Small intestine (tissue), 7 donors: ENCODE measurements at regions not wholly inside any gene's neighbourhood (a gene's known extent, or its start where the extent isn't known, plus 50 kb on each side); places are given as distances from the start of the nearest gene placed in this dataset.
"Not testable (repeated sequence)": the region's sequence is repeated elsewhere in the genome, so short reads cannot be mapped to it uniquely, and the experiment has no call there.

Experiments
- DNase-seq, 2 donors: peaks; one replicate each; pipeline versions ENCODE4 v3.0.0 to v3.0.0-alpha.2; 2013
- FAIRE-seq: peaks from 2 replicates; lab custom pipeline; 2012; peaks lifted over from hg19 to GRCh38; lab: Jason Lieb, UNC
- H3K27ac ChIP-seq, 3 donors: one replicate each; pipeline ENCODE4 v1.5.1; 2013; ENCODE audit warnings: low read length in 2 of 3, mild to moderate bottlenecking in 2 of 3, control low read depth in 1 of 3, inconsistent platforms in 1 of 3, low read depth in 1 of 3, moderate library complexity in 1 of 3
- H3K27me3 ChIP-seq, 3 donors: one replicate each; pipeline ENCODE4 v1.6.1; 2013; ENCODE audit warnings: low read length in 3 of 3, inconsistent platforms in 1 of 3; ENCODE audit not compliant: control insufficient read depth in 3 of 3, insufficient read depth in 3 of 3
- H3K36me3 ChIP-seq, 3 donors: one replicate each; pipeline ENCODE4 v1.6.1; 2013; ENCODE audit warnings: low read length in 3 of 3, inconsistent platforms in 1 of 3, low read depth in 1 of 3, mild to moderate bottlenecking in 1 of 3, moderate library complexity in 1 of 3; ENCODE audit not compliant: control insufficient read depth in 3 of 3, insufficient read depth in 2 of 3
- H3K4me1 ChIP-seq, 3 donors: one replicate each; pipeline ENCODE4 v1.6.1; 2013; ENCODE audit warnings: low read length in 2 of 3, inconsistent platforms in 1 of 3, low read depth in 1 of 3, mild to moderate bottlenecking in 1 of 3, moderate library complexity in 1 of 3; ENCODE audit not compliant: control insufficient read depth in 3 of 3, insufficient read depth in 2 of 3
- H3K4me3 ChIP-seq, 3 donors: one replicate each; pipeline ENCODE4 v1.5.1; 2013; ENCODE audit warnings: low read length in 3 of 3, control low read depth in 1 of 3, inconsistent platforms in 1 of 3, low read depth in 1 of 3, mild to moderate bottlenecking in 1 of 3, moderate library complexity in 1 of 3
- H3K9me3 ChIP-seq, 2 donors: one replicate each; pipeline ENCODE4 v1.6.1; 2013; ENCODE audit warnings: low read depth in 1 of 2, low read length in 1 of 2; ENCODE audit not compliant: control insufficient read depth in 2 of 2, insufficient read depth in 1 of 2
- WGBS, 3 donors: extraction: QIAGEN DNeasy Blood & Tissue Kit; methylation state at CpG; one replicate each; pipeline ENCODE4 v1.1.7; 2013; 5-methylcytosine and 5-hydroxymethylcytosine counted together
- donor health status: healthy with polysubstance abuse.
- donor health status: control.
- donor health status: control.
- donor health status: Bipolar disorder and iron deficiency.
- donor health status: healthy.

- DNase-seq, H3K4me3 ChIP-seq, H3K27ac ChIP-seq, H3K27me3 ChIP-seq, H3K4me1 ChIP-seq, FAIRE-seq, H3K36me3 ChIP-seq, H3K9me3 ChIP-seq: not testable (repeated sequence)
- WGBS, 3 donors: no CpG with 5 or more reads among the region's 25 CpGs
These were observed 61.2 kb upstream of the ZNF322 start for GRCh38 chr6:26720663-26721218.

GRCh38 chr6:26730019-26730766 lies 70.6 kb upstream of the ZNF322 start:
- H3K27me3 ChIP-seq, H3K9me3 ChIP-seq, H3K4me3 ChIP-seq, H3K27ac ChIP-seq, FAIRE-seq, H3K4me1 ChIP-seq, DNase-seq, H3K36me3 ChIP-seq: not testable (repeated sequence)
- no CpG with 5 or more reads among the region's 31 CpGs for WGBS, 3 donors

- H3K4me1 ChIP-seq, H3K27ac ChIP-seq, H3K27me3 ChIP-seq, H3K9me3 ChIP-seq, H3K36me3 ChIP-seq, FAIRE-seq, DNase-seq, H3K4me3 ChIP-seq: not testable (repeated sequence)
- WGBS, 3 donors: no CpG with 5 or more reads among the region's 36 CpGs
These were observed 75.4 kb upstream of the ZNF322 start for GRCh38 chr6:26734776-26735472.

- no peak for DNase-seq
These were observed 80.3 kb upstream of the ZNF322 start for GRCh38 chr6:26739811-26740210.

DNA sequence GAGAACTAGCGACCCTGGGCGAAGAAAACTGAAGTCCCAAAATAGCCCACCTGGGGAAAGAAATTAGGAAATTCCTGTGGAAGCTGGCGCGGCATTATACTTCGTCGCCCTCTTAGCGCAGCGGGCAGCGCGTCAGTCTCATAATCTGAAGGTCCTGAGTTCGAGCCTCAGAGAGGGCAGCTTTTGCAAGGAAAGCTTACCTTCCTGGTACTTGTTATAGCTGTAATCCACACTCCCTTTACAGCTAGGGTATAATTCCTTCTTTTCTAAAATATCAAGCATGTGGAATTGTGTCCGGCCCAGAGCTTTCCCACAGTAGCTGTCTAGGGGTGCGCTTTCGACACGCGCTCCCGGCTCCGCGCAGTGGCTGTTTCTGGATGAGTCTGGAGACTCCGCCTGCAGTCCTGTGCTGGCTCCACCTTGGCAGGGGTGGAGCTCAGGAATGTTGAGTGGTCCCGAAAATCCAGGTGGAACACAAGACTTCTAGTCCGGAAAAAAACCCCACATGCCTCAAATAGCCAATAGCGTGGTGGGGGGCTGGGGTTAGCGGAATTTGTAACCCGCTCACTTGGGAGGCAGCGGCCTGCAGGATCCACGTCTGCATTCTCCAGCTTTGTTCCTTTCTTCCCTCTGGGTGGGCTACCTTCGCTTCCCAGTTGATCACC lies 83.7 kb upstream of the ZNF322 start:
- Histone ChIP-seq H3K4me3 (no peak overlapping the region), H3K27ac (no peak overlapping the region), H3K36me3 (no peaks in the 10 kb centered on the region), H3K9me3 (peaks cover 0 to 12% of the 10 kb centered on the region in 2 donors), H3K4me1 (no peaks in the 10 kb centered on the region), H3K27me3 (peaks cover 0 to 35% (median 28%) of the 10 kb centered on the region in 3 donors)
- DNase-seq (peak in 1 of 2 donors; percentile 9), FAIRE-seq (no peak)
- WGBS, 3 donors: 9 to 38% (median 32%) methylated on average over 20 to 28 of the region's 28 CpGs

More at GRCh38 chr6:26739811-26740210, 80.3 kb upstream of the ZNF322 start:
- no peak for FAIRE-seq
- H3K27me3 ChIP-seq: peaks cover 0 to 20% (median 14%) of the 10 kb centered on the region in 3 donors
- peaks cover 0 to 3% of the 10 kb centered on the region in 2 donors for H3K9me3 ChIP-seq
- WGBS, 3 donors: 84 to 87% (median 85%) methylated on average over 7 of the region's 7 CpGs
- H3K4me1 ChIP-seq: no peaks in the 10 kb centered on the region
- H3K27ac ChIP-seq: no peak overlapping the region
- H3K4me3 ChIP-seq: no peak overlapping the region
- H3K36me3 ChIP-seq: no peaks in the 10 kb centered on the region

DNA sequence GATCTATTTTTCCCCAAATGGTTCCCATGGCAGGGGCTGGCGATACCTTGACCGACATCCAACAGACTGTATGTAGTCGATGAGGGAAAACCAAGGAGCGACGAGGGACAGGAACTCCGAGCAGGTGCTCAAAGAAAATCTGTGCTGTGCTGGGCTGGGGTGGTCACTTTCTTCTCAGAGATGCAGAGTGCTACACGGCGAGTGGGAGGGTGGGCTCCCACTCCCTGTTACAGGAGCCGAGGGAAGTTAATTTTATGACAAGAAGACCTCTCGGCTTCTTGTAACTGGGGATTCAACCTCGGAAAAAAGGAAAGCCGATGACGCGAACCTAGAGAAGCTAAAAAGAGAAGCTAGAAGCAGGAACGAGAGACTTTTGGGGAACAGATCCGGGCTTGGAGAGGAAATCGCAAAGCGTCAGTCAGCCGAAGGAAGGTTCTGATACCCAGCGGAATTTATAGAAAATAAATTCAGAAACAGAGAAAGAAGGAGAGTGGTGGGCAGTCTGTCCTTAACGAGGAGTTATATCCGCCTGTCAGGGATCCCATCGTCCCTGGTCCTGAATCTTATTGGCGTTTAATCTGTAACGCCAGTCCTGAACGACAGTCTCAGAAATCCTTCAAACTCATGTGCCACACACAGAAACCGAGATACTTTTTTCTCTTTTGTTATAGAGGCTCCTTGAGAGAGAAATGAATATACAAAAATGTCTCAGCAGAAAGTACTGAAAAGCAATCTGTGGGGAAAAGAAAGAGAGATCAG lies 84.6 kb upstream of the ZNF322 start:
- no peak overlapping the region for H3K27ac ChIP-seq
- no peak for FAIRE-seq
- peaks cover 0 to 12% of the 10 kb centered on the region in 2 donors for H3K9me3 ChIP-seq
- DNase-seq: peak in 1 of 2 donors; percentile 4
- H3K27me3 ChIP-seq: peaks cover 0 to 37% (median 30%) of the 10 kb centered on the region in 3 donors
- H3K4me1 ChIP-seq: no peaks in the 10 kb centered on the region
- H3K4me3 ChIP-seq: no peak overlapping the region
- WGBS, 3 donors: 6 to 14% (median 14%) methylated on average over 27 of the region's 27 CpGs
- H3K36me3 ChIP-seq: no peaks in the 10 kb centered on the region

DNA sequence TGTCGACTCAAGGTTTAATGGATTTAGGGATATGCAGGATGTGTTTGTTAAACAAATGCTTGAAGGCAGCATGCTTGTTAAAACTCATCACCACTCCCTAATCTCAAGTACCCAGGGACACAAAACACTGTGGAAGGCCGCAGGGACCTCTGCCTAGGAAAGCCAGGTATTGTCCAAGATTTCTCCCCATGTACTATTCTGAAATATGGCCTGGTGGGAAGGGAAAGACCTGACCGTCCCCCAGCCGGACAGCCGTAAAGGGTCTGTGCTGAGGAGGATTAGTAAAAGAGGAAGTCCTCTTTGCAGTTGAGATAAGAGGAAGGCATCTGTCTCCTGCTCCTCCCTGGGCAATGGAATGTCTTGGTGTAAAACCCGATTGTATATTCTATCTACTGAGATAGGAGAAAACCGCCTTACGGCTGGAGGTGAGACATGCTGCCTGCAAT lies 85.3 kb upstream of the ZNF322 start:
- peaks cover 0 to 38% (median 31%) of the 10 kb centered on the region in 3 donors for H3K27me3 ChIP-seq
- 6 to 10% (median 8%) methylated on average over 8 of the region's 8 CpGs for WGBS, 3 donors

More for the DNA sequence above, 85.3 kb upstream of the ZNF322 start:
- not testable (repeated sequence) for H3K27ac ChIP-seq, DNase-seq, H3K4me3 ChIP-seq, H3K4me1 ChIP-seq, H3K36me3 ChIP-seq, FAIRE-seq
- H3K9me3 ChIP-seq: peaks cover 0 to 12% of the 10 kb centered on the region in 2 donors
